Large intestine (tissue), 3 donors: ENCODE measurements at regions not wholly inside any gene's neighbourhood (a gene's known extent, or its start where the extent isn't known, plus 50 kb on each side); places are given as distances from the start of the nearest gene placed in this dataset.
"Not testable (repeated sequence)": the region's sequence is repeated elsewhere in the genome, so short reads cannot be mapped to it uniquely, and the experiment has no call there.

Experiments
- DNase-seq, 2 donors: peaks; one replicate each; pipeline versions ENCODE4 v3.0.0 to v3.0.0-alpha.2; 2013
- H3K27ac ChIP-seq: one replicate; pipeline ENCODE4 v1.5.1; 2013; ENCODE audit warnings: low read length
- H3K27me3 ChIP-seq: 2 replicates; pipeline ENCODE4 v1.6.1; 2013; ENCODE audit warnings: low read length; ENCODE audit not compliant: control insufficient read depth, insufficient read depth
- H3K36me3 ChIP-seq: 2 replicates; pipeline ENCODE4 v1.6.1; 2013; ENCODE audit warnings: low read length; ENCODE audit not compliant: control insufficient read depth, insufficient read depth
- H3K4me1 ChIP-seq: one replicate; pipeline ENCODE4 v1.6.1; 2013; ENCODE audit warnings: low read length; ENCODE audit not compliant: control insufficient read depth, insufficient read depth
- H3K4me3 ChIP-seq: one replicate; pipeline ENCODE4 v1.5.1; 2013; ENCODE audit warnings: low read length
- H3K9me3 ChIP-seq: one replicate; pipeline ENCODE4 v1.6.1; 2013; ENCODE audit warnings: mild to moderate bottlenecking, low read depth, low read length, moderate library complexity; ENCODE audit not compliant: control insufficient read depth
- WGBS: methylation state at CpG from one replicate; pipeline ENCODE4 v1.1.5; 2013; ENCODE audit warnings: low lambda C conversion rate; ENCODE audit not compliant: insufficient coverage; 5-methylcytosine and 5-hydroxymethylcytosine counted together

GRCh38 chr12:116666829-116667228 is 71.0 kb downstream of the SPRING1 start:
- not testable (repeated sequence) for H3K36me3 ChIP-seq, H3K9me3 ChIP-seq, H3K27me3 ChIP-seq, H3K27ac ChIP-seq, H3K4me3 ChIP-seq, DNase-seq, H3K4me1 ChIP-seq
- WGBS, result no CpG with 5 or more reads among the region's 8 CpGs

- H3K27me3 ChIP-seq, result no peaks in the 10 kb centered on the region
- no peak overlapping the region for H3K4me3 ChIP-seq
- H3K9me3 ChIP-seq, result no peaks in the 10 kb centered on the region
- H3K4me1 ChIP-seq, result peaks cover 10% of the 10 kb centered on the region
- no CpG with 5 or more reads among the region's 10 CpGs for WGBS
- H3K36me3 ChIP-seq, result no peaks in the 10 kb centered on the region
- H3K27ac ChIP-seq, result no peak overlapping the region
- DNase-seq, result no peak
Measured at GRCh38 chr12:116666305-116666673, 71.6 kb downstream of the SPRING1 start.

GRCh38 chr12:116665666-116666304 is 72.1 kb downstream of the SPRING1 start:
- WGBS, result 93% methylated on average over 3 of the region's 15 CpGs
- Histone ChIP-seq H3K36me3 (no peaks in the 10 kb centered on the region), H3K27ac (no peak overlapping the region), H3K27me3 (no peaks in the 10 kb centered on the region), H3K4me1 (peaks cover 10% of the 10 kb centered on the region), H3K4me3 (no peak overlapping the region), H3K9me3 (no peaks in the 10 kb centered on the region)
- DNase-seq, result no peak

GRCh38 chr12:116664085-116664484 is 73.8 kb downstream of the SPRING1 start:
- no peaks in the 10 kb centered on the region for H3K36me3 ChIP-seq
- no peak for DNase-seq
- H3K27ac ChIP-seq, result no peak overlapping the region
- 100% methylated on average over 2 of the region's 4 CpGs for WGBS
- H3K9me3 ChIP-seq, result no peaks in the 10 kb centered on the region
- H3K27me3 ChIP-seq, result no peaks in the 10 kb centered on the region
- H3K4me1 ChIP-seq, result peaks cover 10% of the 10 kb centered on the region
- no peak overlapping the region for H3K4me3 ChIP-seq

GRCh38 chr12:116662612-116663144 is 75.2 kb downstream of the SPRING1 start:
- DNase-seq, result peak; percentile 42 to 64
- Histone ChIP-seq H3K9me3 (no peaks in the 10 kb centered on the region), H3K36me3 (no peaks in the 10 kb centered on the region), H3K4me1 (peaks cover 12% of the 10 kb centered on the region), H3K4me3 (peak overlapping the region; percentile 11), H3K27me3 (peaks cover 2% of the 10 kb centered on the region), H3K27ac (peak overlapping the region; percentile 29)
- no CpG with 5 or more reads among the region's 21 CpGs for WGBS

- Histone ChIP-seq H3K36me3 (no peaks in the 10 kb centered on the region), H3K4me1 (peaks cover 12% of the 10 kb centered on the region), H3K27me3 (peaks cover 2% of the 10 kb centered on the region), H3K4me3 (no peak overlapping the region), H3K27ac (no peak overlapping the region), H3K9me3 (no peaks in the 10 kb centered on the region)
- WGBS, result no CpG with 5 or more reads among the region's 18 CpGs
- DNase-seq, result no peak
Measured at GRCh38 chr12:116661341-116661740, 76.5 kb downstream of the SPRING1 start.

- not testable (repeated sequence) for H3K36me3 ChIP-seq, DNase-seq, H3K9me3 ChIP-seq, H3K27ac ChIP-seq, H3K4me3 ChIP-seq, H3K27me3 ChIP-seq
- peaks cover 12% of the 10 kb centered on the region for H3K4me1 ChIP-seq
- no CpG with 5 or more reads among the region's 34 CpGs for WGBS
Measured at GRCh38 chr12:116660740-116661139, 77.1 kb downstream of the SPRING1 start.

GRCh38 chr12:116659771-116660481 is 77.9 kb downstream of the SPRING1 start:
- no peaks in the 10 kb centered on the region for H3K9me3 ChIP-seq
- no peak for DNase-seq
- no peak overlapping the region for H3K27ac ChIP-seq
- no CpG with 5 or more reads among the region's 13 CpGs for WGBS
- H3K4me1 ChIP-seq, result peaks cover 12% of the 10 kb centered on the region
- no peak overlapping the region for H3K4me3 ChIP-seq
- peaks cover 2% of the 10 kb centered on the region for H3K27me3 ChIP-seq
- H3K36me3 ChIP-seq, result no peaks in the 10 kb centered on the region

GRCh38 chr12:116657921-116658495 is 79.9 kb downstream of the SPRING1 start:
- Histone ChIP-seq H3K27me3 (peaks cover 2% of the 10 kb centered on the region), H3K9me3 (no peaks in the 10 kb centered on the region), H3K27ac (no peak overlapping the region), H3K36me3 (no peaks in the 10 kb centered on the region), H3K4me3 (no peak overlapping the region), H3K4me1 (peaks cover 12% of the 10 kb centered on the region)
- no peak for DNase-seq
- no CpG with 5 or more reads among the region's 11 CpGs for WGBS

GRCh38 chr12:116656306-116656705 is 81.6 kb downstream of the SPRING1 start:
- DNase-seq, result no peak
- peaks cover 3% of the 10 kb centered on the region for H3K4me1 ChIP-seq
- no peaks in the 10 kb centered on the region for H3K36me3 ChIP-seq
- WGBS, result no CpG with 5 or more reads among the region's 5 CpGs
- H3K9me3 ChIP-seq, result no peaks in the 10 kb centered on the region
- peaks cover 2% of the 10 kb centered on the region for H3K27me3 ChIP-seq
- no peak overlapping the region for H3K4me3 ChIP-seq
- no peak overlapping the region for H3K27ac ChIP-seq
